NCI-H128 (cell line): ENCODE measurements at regions not wholly inside any gene's neighbourhood (a gene's known extent, or its start where the extent isn't known, plus 50 kb on each side); places are given as distances from the start of the nearest gene placed in this dataset.

Source experiments
- DNase-seq: peaks from one replicate; lab custom pipeline; 2025; ENCODE audit not compliant: unreplicated experiment; lab: John Stamatoyannopoulos, UW

DNA sequence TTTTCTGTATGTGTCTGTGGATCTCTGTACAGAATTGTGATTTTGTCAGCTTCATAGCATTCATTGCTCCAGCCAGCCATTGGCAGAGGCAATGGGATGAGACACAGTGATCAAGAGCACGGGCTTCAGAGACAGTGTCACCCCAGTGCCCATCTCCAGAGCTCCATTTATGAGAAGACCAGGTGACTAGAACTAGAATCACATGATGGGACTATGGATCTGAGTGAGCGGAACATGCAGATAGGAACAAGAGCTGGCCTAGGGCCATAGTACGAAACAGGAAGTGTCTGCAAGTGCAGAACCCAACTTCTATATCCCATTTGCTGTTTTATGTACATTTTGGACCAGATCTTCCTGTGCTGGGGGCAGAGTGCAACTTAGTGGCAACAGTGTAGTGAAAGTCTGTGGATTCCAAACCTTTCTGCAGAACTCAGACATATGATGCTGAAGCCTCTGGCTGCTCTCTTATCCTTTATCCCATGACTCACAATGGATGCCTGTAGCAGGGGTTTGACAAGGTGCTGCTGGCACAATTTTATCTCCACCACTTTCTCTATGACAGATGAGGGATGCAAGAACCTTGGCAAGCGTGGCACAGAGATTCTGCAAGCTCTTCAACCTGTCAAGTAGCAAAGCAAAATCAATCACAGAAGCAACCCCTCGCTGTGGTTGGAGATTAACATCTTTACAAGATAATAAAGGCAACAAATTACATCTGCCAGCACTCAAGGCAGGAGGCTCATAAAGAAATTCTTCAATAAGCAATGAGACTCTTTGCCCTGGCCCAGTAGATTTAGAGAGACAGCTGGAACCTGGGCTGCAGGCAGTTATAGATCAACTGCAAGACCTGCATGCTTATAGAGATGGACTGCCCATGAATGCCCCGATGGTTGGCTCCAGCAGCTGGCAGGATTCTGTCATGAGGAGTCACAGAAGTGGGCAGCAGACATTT, 681.3 kb downstream of the TNS3 start:
- no peak for DNase-seq

DNA sequence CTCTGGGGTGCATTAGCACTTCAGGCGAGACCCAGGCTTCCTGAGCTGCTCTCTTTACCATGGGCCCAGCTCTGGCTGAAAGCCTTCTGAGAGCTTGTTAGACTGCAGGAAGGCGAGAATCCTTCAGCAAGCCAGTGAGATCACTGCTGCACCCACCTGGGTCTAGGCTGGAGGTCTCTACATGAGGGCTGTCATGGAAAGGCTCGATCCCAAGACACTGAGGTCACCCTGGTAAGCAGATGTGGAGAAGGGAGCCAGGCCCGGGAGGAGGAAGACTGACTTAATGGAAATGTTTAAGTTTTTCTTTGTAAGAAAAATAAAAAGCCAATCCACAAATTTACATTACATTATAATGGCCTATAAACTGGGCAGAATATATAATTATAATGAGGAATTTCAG, 684.5 kb downstream of the TNS3 start:
- DNase-seq: no peak

GRCh38 chr7:46886669-46887374, 695.1 kb downstream of the TNS3 start:
- no peak for DNase-seq

GRCh38 chr7:46885167-46885566, 696.7 kb downstream of the TNS3 start:
- DNase-seq: no peak

DNA sequence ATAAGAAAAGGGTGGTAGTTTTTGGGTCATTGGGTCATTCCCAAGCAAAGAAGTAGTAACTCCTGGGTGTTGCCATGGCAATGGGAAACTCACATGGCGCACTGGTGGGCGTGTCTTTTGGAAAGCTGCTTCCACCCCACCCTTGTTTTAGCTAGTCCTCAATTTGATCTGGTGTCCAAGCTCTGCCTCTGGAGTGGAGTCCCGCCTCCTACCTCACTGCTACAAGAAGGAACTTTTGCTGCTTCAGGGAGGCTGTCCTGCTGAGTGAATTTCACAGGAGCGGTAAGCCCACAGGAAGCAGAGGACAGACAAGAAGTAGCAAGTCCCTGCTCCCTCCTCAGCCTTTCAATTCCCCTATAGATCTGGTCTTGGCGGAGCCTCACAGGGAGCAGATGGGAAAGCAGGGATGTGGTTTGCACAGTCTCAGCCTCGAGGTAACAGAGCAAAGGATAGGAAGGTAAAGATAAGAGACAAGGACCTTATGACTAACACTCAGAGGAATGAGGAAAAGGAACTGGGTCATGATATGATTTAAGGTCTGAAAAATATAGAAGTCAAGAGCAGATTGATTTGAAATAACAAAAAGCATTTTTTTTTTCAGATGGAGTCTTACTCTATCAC, 700.3 kb downstream of the TNS3 start:
- DNase-seq: no peak

- no peak for DNase-seq
Measured at GRCh38 chr7:46880508-46881196, 701.3 kb downstream of the TNS3 start.

DNA sequence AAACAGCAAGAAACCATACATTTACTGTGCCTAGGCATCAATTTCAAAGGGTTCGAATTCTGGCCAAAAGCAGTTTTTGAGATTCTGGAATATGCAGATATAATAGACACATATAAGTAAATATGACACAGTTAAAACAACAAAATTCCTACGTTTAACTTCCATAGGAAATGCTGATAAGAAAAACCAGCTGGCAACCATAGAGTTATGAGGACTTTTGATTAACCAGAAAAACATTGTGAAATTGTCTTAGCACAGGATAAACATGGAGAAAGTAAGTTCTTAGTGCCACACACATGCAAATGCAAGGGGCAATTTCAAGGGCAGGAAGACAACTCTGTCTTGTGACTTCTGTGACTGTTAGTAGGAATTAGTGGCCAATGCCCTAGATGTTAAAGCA, 702.1 kb downstream of the TNS3 start:
- DNase-seq: no peak

GRCh38 chr7:46871516-46871915, 710.4 kb downstream of the TNS3 start:
- no peak for DNase-seq

- no peak for DNase-seq
Measured at GRCh38 chr7:46864716-46865115, 717.2 kb downstream of the TNS3 start.

DNA sequence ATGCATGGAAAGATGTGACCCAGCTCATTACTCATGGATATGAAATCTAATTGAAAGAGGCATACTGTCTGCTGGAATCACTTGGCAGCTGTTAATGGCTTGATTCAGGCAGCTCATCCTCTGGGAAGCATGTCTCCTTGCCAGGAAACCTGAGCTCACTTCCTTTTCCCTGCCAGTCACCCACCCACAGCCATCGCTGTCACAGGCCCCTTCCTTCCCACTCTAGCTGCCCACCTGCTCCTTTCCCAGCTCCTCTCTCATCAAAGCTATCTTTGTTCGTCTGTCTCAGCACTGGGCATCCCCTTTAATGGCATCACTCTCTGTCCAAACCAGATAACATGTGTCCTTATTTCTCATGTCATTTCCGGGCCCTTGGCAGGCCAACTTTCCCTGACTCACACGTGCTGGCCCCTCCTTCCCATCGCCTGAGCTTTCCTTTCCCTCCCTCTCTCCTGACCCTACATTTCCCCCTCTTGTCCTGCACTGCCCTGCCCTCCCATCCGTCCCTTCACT, 721.9 kb downstream of the TNS3 start:
- DNase-seq: no peak

- DNase-seq: no peak
Measured at GRCh38 chr7:46855851-46856250, 726.1 kb downstream of the TNS3 start.

- no peak for DNase-seq
Measured at GRCh38 chr7:46854958-46855473, 726.9 kb downstream of the TNS3 start.

GRCh38 chr7:46853451-46853850, 728.5 kb downstream of the TNS3 start:
- DNase-seq: no peak

DNA sequence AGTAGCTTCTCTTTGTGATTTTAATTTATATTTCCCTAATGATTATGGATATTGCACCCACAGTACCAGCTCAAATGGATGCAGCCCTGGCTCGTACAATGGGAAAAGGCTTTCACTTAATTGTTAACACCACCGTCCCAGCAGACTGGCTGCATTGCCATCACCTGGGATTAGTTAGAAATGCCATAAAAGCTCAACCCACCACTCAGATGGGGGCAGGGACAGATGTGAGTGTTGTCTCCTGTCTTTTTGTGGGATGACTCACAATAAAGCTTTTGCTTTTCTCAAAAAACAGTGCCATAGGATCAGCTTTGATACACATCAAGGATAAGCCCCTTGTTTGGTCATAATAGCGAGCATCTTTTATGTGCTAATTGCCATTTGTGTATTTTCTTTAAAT, 729.1 kb downstream of the TNS3 start:
- no peak for DNase-seq

- no peak for DNase-seq
Measured at GRCh38 chr7:46850563-46851330, 731.2 kb downstream of the TNS3 start.

- DNase-seq: no peak
Measured at GRCh38 chr7:46848944-46849343, 733.0 kb downstream of the TNS3 start.

DNA sequence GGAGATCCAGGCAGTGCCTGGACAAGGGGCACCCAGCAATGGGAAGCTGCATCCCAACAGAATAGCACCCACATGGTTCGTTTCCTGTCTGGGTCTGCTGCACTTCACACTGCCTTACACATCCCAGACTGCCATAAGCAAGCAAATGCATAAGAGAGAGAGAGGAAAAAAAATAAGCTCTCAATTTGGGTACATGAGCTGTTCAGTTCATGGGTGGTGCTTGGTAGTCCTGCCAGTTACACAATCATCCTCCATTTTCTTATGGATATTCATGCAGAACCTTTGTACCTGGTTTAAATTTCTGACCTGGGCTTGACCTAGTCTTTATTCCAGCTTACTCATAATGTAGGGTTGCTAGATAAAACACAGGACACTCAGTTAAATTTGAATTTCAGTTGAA, 733.6 kb downstream of the TNS3 start:
- DNase-seq: no peak

DNA sequence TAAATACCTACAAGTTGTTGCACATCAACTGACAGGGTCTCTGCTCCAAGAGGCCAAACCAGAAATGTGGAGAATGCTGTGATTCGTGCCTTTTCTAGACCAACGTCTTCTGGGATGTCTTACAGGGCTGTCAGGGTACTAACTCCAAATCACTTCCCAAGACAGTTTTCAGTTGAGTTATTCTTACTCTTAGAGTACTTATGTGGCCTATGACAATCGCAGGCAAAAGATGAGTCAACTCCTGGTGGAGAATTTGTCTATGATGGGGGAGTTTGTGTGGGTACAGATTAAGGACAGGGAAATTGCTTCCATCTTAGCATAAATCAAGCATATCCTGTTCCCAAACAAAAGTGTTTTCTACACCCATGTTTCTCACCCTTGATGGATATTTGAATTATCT, 734.8 kb downstream of the TNS3 start:
- no peak for DNase-seq

DNA sequence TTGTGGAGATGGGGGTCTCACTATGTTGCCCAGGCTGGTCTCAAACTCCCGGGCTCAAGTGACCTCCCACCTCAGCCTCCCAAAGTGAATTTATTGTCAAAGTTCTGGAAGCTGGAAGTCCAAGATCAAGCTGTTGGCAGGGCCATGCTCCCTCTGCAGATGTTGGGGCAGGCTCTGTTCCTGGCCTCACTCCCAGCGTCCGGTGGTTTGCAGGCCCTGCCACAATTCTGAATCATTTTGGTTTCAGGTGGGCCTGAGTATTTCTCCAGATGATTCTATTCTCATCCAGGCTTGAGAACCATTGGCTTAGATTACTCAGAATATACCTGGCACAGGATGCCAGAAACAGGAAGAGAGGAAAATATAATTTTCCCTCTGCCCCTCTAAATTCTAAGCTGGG, 737.4 kb downstream of the TNS3 start:
- no peak for DNase-seq

- DNase-seq: no peak
Measured at GRCh38 chr7:46841248-46841647, 740.7 kb downstream of the TNS3 start.
